ENCODE measurements at regions not wholly inside any gene's neighbourhood (a gene's known extent, or its start where the extent isn't known, plus 50 kb on each side); places are given as distances from the start of the nearest gene placed in this dataset.

DNA sequence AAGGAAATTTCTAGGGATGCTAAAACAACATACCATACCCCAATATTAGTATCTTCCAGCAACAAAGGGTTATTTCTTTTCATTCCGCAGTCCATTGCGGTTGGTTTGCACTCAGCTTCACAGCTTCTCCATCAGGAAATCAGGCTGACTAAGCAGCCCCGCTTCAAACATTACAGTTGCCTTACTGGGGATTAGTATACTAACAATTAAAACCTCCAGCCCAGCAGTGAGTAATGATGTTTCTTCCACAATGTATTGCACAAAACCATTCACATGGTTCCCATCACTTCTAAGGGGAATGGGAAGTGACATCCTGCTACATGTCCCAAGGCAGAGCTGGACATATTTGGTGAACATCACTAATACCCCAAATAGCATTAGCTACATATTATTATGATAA is 1384.9 kb downstream of the CDH8 start:
- Histone ChIP-seq H3K4me1 (ENCODE audit: insufficient read depth, low read length) (no peaks in the 10 kb centered on the region), H3K79me2 (ENCODE audit: insufficient read depth, low read length) (no peaks in the 10 kb centered on the region), H3K9me3 (ENCODE audit: low read length) (peaks cover 90% of the 10 kb centered on the region), H3K27ac (ENCODE audit: extremely low read length, insufficient read depth, low read length) (no peak overlapping the region), H3K4me2 (ENCODE audit: low read depth, low read length) (no peak overlapping the region), H2AFZ (ENCODE audit: low read length) (no peak overlapping the region), H3K9ac (ENCODE audit: insufficient read depth, low read depth, low read length) (no peak overlapping the region), H4K20me1 (ENCODE audit: insufficient read depth, low read length) (no peaks in the 10 kb centered on the region), H3K36me3 (replicated peaks in 1 of 2; ENCODE audit: control insufficient read depth in 1 of 2, insufficient read depth in 2 of 2, low read length in 2 of 2) (no peaks in the 10 kb centered on the region), H3K4me3 (replicated peaks in 1 of 3; ENCODE audit: insufficient read depth in 1 of 3, low read depth in 2 of 3, low read length in 3 of 3) (no peak overlapping the region), H3K27me3 (ENCODE audit: control insufficient read depth in 1 of 2, insufficient read depth in 2 of 2, low read length in 2 of 2) (no peaks in the 10 kb centered on the region)
- no peak for FAIRE-seq
- no TSS peak for BruUV-seq (replicated peaks)
- in situ Hi-C loops (cut with HindIII; ENCODE audit: extremely low pct_ligation_motif_present, low pct_unique_long_range_greater_than_20kb) = no loop called here
- ChIA-PET CTCF (ENCODE audit: low intra/inter-chr PET ratio, low total read pairs) (no interaction called here), POLR2A (no interaction called here)
- DNase-seq (ENCODE audit: low spot score) = no peak
- 37% methylated on average over 3 of the region's 3 CpGs for WGBS (ENCODE audit: low lambda C conversion rate)
- TF ChIP-seq ZNF563 (CRISPR knock-in tag; IDR thresholded peaks at IDR 0.05) = no peak
- no peak for TF ChIP-seq ZNF282 (IDR thresholded peaks at IDR 0.05; ENCODE audit: partially characterized antibody)
- TF ChIP-seq, protein P1, sequence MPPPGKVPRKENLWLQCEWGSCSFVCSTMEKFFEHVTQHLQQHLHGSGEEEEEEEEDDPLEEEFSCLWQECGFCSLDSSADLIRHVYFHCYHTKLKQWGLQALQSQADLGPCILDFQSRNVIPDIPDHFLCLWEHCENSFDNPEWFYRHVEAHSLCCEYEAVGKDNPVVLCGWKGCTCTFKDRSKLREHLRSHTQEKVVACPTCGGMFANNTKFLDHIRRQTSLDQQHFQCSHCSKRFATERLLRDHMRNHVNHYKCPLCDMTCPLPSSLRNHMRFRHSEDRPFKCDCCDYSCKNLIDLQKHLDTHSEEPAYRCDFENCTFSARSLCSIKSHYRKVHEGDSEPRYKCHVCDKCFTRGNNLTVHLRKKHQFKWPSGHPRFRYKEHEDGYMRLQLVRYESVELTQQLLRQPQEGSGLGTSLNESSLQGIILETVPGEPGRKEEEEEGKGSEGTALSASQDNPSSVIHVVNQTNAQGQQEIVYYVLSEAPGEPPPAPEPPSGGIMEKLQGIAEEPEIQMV (CRISPR knock-in tag; IDR thresholded peaks at IDR 0.05; ENCODE audit: low read depth) = no peak
- TF ChIP-seq, protein P2, sequence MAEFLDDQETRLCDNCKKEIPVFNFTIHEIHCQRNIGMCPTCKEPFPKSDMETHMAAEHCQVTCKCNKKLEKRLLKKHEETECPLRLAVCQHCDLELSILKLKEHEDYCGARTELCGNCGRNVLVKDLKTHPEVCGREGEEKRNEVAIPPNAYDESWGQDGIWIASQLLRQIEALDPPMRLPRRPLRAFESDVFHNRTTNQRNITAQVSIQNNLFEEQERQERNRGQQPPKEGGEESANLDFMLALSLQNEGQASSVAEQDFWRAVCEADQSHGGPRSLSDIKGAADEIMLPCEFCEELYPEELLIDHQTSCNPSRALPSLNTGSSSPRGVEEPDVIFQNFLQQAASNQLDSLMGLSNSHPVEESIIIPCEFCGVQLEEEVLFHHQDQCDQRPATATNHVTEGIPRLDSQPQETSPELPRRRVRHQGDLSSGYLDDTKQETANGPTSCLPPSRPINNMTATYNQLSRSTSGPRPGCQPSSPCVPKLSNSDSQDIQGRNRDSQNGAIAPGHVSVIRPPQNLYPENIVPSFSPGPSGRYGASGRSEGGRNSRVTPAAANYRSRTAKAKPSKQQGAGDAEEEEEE (CRISPR knock-in tag; IDR thresholded peaks at IDR 0.05; ENCODE audit: borderline replicate concordance) = no peak
- TF ChIP-seq ZNF354B (CRISPR knock-in tag; IDR thresholded peaks at IDR 0.05) = no peak
- no peak for TF ChIP-seq HOXA3 (CRISPR knock-in tag; IDR thresholded peaks at IDR 0.05)
- no peak for TF ChIP-seq ZNF570 (CRISPR knock-in tag; IDR thresholded peaks at IDR 0.05; ENCODE audit: borderline replicate concordance)
- TF ChIP-seq RFX1 (IDR thresholded peaks at IDR 0.05) = no peak
- TF ChIP-seq, protein P3, sequence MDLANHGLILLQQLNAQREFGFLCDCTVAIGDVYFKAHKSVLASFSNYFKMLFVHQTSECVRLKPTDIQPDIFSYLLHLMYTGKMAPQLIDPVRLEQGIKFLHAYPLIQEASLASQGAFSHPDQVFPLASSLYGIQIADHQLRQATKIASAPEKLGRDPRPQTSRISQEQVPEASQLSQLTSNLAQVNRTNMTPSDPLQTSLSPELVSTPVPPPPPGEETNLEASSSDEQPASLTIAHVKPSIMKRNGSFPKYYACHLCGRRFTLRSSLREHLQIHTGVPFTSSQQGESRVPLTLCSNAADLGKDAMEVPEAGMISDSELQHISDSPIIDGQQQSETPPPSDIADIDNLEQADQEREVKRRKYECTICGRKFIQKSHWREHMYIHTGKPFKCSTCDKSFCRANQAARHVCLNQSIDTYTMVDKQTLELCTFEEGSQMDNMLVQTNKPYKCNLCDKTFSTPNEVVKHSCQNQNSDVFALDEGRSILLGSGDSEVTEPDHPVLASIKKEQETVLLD (CRISPR knock-in tag; IDR thresholded peaks at IDR 0.05; ENCODE audit: low read depth) = no peak
- ATAC-seq = no peak
- intact Hi-C loops (cut with micrococcal nuclease; ENCODE audit: unreplicated experiment) = no loop called here

All from HepG2 (cell line).